OCI-LY7 (cell line): ENCODE measurements at regions not wholly inside any gene's neighbourhood (a gene's known extent, or its start where the extent isn't known, plus 50 kb on each side); places are given as distances from the start of the nearest gene placed in this dataset.

Experiments
- EZH2phosphoT487 ChIP-seq: fragments of 200-600 bp; sonication (generic); IDR thresholded peaks from 2 replicates; pipeline ENCODE4 v1.6.1; 2018; ENCODE audit warnings: low read depth, borderline replicate concordance, mild to moderate bottlenecking, mixed run types, antibody characterized with exemption, low read length, moderate library complexity, mixed read lengths
- TF ChIP-seq, protein P1 (sequence below): fragments of 200-600 bp; sonication (generic); conservative IDR thresholded peaks from 2 replicates; pipeline ENCODE4 v1.5.1; 2014; ENCODE audit warnings: mild to moderate bottlenecking, antibody characterized with exemption, low read length, moderate library complexity, mixed read lengths

- TF ChIP-seq, protein P1, sequence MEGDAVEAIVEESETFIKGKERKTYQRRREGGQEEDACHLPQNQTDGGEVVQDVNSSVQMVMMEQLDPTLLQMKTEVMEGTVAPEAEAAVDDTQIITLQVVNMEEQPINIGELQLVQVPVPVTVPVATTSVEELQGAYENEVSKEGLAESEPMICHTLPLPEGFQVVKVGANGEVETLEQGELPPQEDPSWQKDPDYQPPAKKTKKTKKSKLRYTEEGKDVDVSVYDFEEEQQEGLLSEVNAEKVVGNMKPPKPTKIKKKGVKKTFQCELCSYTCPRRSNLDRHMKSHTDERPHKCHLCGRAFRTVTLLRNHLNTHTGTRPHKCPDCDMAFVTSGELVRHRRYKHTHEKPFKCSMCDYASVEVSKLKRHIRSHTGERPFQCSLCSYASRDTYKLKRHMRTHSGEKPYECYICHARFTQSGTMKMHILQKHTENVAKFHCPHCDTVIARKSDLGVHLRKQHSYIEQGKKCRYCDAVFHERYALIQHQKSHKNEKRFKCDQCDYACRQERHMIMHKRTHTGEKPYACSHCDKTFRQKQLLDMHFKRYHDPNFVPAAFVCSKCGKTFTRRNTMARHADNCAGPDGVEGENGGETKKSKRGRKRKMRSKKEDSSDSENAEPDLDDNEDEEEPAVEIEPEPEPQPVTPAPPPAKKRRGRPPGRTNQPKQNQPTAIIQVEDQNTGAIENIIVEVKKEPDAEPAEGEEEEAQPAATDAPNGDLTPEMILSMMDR = no peak
- no peak for TF ChIP-seq EZH2phosphoT487
Observed at GRCh38 chr1:98268316-98268715, 347.5 kb upstream of the DPYD start.
